Mesodermal cell (in vitro differentiated cells): ENCODE measurements at regions not wholly inside any gene's neighbourhood (a gene's known extent, or its start where the extent isn't known, plus 50 kb on each side); places are given as distances from the start of the nearest gene placed in this dataset.

ENCODE experiments used
- H3K27ac ChIP-seq: 2 replicates; pipeline ENCODE4 v1.7.0; 2013; ENCODE audit warnings: mild to moderate bottlenecking, low read depth, low read length, moderate library complexity; ENCODE audit not compliant: severe bottlenecking
- H3K36me3 ChIP-seq: 2 replicates; pipeline ENCODE4 v1.7.1; 2013; ENCODE audit warnings: mild to moderate bottlenecking, low read length, moderate library complexity; ENCODE audit not compliant: control insufficient read depth, insufficient read depth
- H3K4me1 ChIP-seq: one replicate; pipeline ENCODE4 v1.7.1; 2013; ENCODE audit warnings: mild to moderate bottlenecking, low read length; ENCODE audit not compliant: insufficient read depth, control insufficient read depth, poor library complexity, severe bottlenecking
- H3K4me3 ChIP-seq: 2 replicates; pipeline ENCODE4 v1.7.0; 2013; ENCODE audit warnings: low read length, control low read depth, mild to moderate bottlenecking; ENCODE audit not compliant: insufficient read depth, poor library complexity, severe bottlenecking; ENCODE audit errors: extremely low read depth
- H3K9me3 ChIP-seq: 2 replicates; pipeline ENCODE4 v1.7.1; 2013; ENCODE audit warnings: mild to moderate bottlenecking, low read length, moderate library complexity; ENCODE audit not compliant: control insufficient read depth
- WGBS, 2 experiments: methylation state at CpG; one replicate each; pipeline ENCODE4 v1.1.5; 2013; ENCODE audit warnings: missing lambda C conversion rate in 2 of 2; ENCODE audit not compliant: insufficient coverage in 2 of 2; 5-methylcytosine and 5-hydroxymethylcytosine counted together

- no peaks in the 10 kb centered on the region for H3K36me3 ChIP-seq
- WGBS, 2 experiments = 85 to 100% methylated on average over 2 of the region's 3 CpGs
- peaks cover 5% of the 10 kb centered on the region for H3K4me1 ChIP-seq
- H3K27ac ChIP-seq = no peak overlapping the region
- H3K4me3 ChIP-seq = no peak overlapping the region
- no peaks in the 10 kb centered on the region for H3K9me3 ChIP-seq
These were observed 57.9 kb upstream of the CCDC91 start for GRCh38 chr12:28132398-28132797.

- WGBS, 2 experiments = 41 to 46% methylated on average over 2 of the region's 2 CpGs
- Histone ChIP-seq H3K27ac (no peak overlapping the region), H3K4me3 (no peak overlapping the region), H3K4me1 (no peaks in the 10 kb centered on the region), H3K36me3 (no peaks in the 10 kb centered on the region), H3K9me3 (no peaks in the 10 kb centered on the region)
These were observed 54.3 kb upstream of the CCDC91 start for GRCh38 chr12:28135801-28136439.

- no peak overlapping the region for H3K4me3 ChIP-seq
- no peak overlapping the region for H3K27ac ChIP-seq
- H3K4me1 ChIP-seq = no peaks in the 10 kb centered on the region
- no peaks in the 10 kb centered on the region for H3K36me3 ChIP-seq
- H3K9me3 ChIP-seq = no peaks in the 10 kb centered on the region
These were observed 52.8 kb upstream of the CCDC91 start for GRCh38 chr12:28137414-28137813.

GRCh38 chr12:28140404-28140803 is 49.9 kb upstream of the CCDC91 start:
- Histone ChIP-seq H3K4me1 (no peaks in the 10 kb centered on the region), H3K4me3 (no peak overlapping the region), H3K27ac (no peak overlapping the region), H3K36me3 (no peaks in the 10 kb centered on the region), H3K9me3 (no peaks in the 10 kb centered on the region)
- no CpG with 5 or more reads among the region's 2 CpGs for WGBS, 2 experiments
